GM08714 (cell line): ENCODE measurements at regions not wholly inside any gene's neighbourhood (a gene's known extent, or its start where the extent isn't known, plus 50 kb on each side); places are given as distances from the start of the nearest gene placed in this dataset.
"Not testable (repeated sequence)": the region's sequence is repeated elsewhere in the genome, so short reads cannot be mapped to it uniquely, and the experiment has no call there.

Experiments used
- H3K4me3 ChIP-seq: fragments of 200-500 bp; sonication (Bioruptor generic); 2 replicates; pipeline ENCODE4 v1.5.1; 2014; ENCODE audit warnings: mild to moderate bottlenecking, low read length, inconsistent platforms
- ZNF274 ChIP-seq: IDR thresholded peaks from 2 replicates; pipeline ENCODE4 v1.6.1; 2012; ENCODE audit warnings: mild to moderate bottlenecking, low read depth, low read length

DNA sequence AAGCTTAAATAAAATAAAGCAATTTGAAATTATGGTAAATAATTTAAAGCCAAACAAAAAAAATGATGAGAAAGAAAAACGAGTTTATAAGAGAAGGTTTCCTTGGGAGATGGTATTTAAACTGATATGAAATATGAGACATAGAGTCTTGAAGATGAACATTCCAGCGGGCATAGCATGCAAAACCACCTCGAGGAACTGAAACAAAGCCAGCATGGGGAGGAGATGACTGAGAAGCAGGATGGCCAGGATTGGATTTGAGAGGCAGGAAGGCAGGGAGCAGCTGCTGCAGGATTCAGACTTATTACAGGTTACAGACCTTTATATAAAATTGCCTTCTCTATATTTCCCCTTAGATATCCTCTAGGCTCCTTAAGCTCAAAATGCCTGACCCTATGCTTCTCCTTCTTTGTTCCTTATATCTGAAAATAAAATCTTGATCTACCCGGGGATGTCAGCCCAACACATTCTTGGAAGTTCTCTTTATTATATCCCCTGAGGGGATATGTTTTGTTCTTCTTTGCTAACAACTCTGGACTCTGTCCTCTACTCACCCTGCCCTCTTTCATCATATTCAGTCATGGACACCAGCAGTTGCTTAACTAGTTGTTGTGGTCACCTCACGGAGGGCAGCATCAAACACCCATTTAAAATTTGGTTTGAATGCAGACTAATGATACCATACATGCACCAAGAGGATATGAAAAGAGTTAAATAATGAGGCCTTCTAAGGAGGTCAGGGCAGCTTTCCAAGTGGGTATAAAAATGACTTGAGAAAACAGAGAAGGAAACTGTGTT, 719.1 kb upstream of the B3GALT2 start:
- no peak for TF ChIP-seq ZNF274
- no peak overlapping the region for H3K4me3 ChIP-seq

DNA sequence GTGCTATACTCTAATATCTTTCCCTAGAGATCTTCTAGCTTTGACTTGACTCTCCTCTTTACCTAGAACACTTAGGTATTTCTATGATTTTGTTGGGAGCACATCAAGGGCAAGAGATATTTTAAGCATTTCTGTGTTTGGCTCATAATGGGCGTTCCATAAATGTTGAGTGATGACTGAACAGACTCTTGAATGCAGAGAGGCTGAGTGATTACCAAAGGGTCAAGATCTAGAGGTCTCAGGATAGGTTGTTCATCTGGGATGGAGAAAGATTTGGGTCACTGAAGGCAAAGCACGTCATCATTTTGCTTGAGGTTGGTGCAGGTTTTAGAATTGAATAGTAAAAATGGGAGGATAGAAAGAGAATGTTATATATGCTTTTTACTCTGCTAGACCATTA, 705.4 kb upstream of the B3GALT2 start:
- no peak overlapping the region for H3K4me3 ChIP-seq
- no peak for TF ChIP-seq ZNF274

DNA sequence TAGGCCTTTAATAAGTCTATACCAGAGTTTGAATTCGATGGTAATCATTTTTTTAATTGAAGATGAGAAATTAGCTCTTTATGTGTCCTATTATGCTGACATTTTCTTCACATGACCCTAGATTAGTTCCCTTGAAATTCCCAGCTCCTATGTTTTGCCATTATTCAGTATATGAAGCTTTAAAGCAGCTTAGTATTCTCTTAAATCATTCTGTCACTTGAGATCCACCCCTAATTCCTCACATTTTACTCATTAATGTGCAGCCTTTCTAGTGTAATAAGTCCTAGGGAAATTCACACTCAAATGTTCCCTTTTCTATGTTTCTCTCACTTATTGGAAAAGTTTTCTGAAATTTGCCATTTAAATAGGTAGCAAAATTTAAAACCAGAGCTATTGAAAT, 704.5 kb upstream of the B3GALT2 start:
- no peak overlapping the region for H3K4me3 ChIP-seq
- TF ChIP-seq ZNF274: no peak

DNA sequence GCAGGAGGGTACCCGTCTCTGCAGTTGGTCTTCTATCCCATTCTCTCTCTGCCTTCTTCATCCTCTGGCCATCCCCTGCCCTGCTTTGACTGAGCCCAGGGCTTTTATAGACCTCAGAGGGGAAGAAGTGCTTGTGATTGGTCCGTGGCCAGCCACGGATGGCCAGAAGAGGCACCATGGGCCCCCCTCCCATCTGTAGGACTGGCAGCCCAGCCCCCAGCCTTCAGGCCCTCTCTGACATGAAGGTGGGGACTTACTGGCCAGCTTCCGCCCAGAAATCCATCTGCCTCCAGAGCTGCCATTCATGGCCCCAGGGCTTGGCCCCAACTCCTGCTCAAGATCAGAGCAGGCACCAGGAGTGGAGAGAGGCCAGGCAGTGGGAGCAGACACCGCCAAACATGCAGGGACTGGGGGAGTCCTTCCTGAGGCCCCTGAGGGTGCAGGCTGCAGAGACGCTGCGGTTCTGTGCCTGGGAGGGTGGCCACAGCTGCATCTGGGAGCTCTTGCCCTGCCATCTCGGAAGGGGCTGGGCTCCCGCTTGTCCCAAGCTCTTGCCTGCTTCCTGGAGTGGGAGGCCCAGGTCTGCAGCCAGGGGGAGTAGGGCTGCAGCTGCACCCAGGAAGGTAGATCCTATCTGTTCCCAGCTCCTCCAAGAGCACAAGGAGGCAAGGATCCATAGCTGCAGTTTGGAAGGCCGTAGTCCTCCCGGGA, 698.6 kb upstream of the B3GALT2 start:
- H3K4me3 ChIP-seq: no peak overlapping the region
- no peak for TF ChIP-seq ZNF274

DNA sequence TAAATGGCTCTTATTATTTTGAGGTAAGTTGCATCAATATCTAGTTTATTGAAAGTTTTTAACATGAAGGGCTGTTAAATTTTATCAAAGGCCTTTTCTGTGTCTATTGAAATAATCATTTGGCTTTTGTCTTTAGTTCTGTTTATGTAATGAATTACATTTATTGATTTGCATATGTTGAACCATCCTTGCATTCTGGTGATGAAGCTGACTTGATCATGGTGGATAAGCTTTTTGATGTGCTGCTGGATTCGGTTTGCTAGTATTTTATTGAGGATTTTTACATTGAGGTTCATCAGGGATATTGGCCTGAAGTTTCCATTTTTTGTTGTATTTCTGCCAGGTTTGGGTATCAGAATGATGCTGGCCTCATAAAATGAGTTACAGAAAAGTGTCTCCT, 691.5 kb upstream of the B3GALT2 start:
- H3K4me3 ChIP-seq: not testable (repeated sequence)

DNA sequence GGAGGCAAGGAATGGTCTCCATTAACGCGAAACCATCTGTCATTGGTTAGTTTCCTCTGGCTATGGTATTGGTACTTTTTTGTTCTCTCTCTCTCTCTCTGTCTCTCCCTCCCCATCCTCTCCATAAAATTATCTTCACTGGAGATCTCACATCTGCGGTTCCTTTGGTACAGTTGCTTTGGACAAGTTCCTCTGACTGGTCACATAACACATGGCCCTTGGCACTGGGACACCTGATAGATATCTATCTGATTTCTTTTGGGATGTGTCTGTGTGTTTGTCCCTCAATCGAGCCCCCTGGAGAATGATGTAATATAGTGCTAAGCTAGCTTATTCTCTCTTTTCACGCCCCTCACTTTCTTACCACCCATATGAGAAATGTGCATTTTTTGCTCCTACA, 682.0 kb upstream of the B3GALT2 start:
- no peak overlapping the region for H3K4me3 ChIP-seq
- no peak for TF ChIP-seq ZNF274

DNA sequence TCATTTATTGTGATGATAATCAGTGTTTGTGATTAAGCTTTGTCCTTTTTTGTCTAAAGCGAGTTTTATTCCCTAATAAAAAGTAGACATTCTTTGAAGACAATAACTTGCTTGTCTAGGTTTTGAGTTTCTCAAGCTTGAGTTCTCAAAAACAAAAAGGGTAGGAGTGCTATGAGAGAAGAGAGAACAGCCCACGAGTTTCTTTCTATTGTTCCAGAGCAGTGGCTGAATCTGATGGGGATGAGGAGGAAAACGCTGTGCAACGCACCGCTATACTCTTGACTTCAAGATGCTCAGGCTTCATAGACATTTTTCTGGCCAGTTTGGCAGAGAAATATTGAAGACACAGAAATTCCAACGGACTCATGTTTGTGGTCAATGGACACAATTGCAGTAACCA, 669.8 kb upstream of the B3GALT2 start:
- no peak overlapping the region for H3K4me3 ChIP-seq
- no peak for TF ChIP-seq ZNF274

DNA sequence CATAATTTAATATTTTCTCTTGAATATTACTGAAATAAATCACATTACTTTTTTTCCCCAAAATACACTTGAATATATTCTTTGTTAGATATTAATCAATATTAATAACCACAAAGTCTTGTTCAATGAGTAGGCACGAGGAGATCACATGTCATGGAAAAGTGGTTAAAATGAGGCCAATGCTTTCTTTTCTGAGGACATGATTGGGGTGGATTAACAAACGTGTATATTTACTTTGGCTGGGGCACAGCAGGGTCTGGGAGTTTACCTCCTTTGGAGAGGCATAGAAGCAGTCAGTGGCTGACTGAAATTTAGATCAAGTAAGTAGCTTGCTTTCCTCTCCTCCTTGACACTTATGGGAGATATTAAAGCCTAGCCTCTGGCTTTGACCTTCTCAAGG, 664.3 kb upstream of the B3GALT2 start:
- no peak for TF ChIP-seq ZNF274
- H3K4me3 ChIP-seq: no peak overlapping the region

DNA sequence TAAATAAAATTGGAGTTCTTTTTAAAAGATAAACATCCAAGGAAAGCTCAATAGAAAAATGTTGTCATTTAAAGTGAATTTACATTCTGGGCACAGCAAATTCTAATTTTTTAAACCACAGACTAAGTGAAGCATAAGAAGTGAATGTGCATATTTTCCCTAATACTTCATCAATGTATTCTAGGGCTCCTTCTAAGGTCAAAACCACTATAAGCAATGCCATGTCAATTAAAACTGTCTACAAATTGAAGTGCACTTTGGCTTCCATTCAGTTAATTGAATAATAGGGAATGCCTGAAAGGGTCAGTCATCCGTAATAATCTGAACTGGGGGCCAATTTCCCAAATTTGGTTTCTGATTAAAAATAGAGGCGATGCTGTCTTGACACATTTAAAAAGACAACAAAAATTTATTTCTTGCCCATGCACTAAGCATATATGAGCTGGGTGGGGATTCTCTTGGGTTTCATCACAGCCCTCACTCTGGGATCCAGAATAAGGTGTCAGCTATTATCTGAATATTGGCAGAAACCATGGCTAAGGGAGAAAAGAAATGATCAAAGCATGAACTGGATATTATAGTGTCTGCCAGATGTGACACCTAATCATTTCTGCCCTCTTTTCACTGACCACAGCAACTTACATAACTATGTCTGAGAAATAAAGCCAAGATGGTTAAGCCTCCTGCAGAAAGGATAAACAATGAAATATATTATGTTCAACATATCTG, 660.6 kb upstream of the B3GALT2 start:
- no peak for TF ChIP-seq ZNF274
- no peak overlapping the region for H3K4me3 ChIP-seq

DNA sequence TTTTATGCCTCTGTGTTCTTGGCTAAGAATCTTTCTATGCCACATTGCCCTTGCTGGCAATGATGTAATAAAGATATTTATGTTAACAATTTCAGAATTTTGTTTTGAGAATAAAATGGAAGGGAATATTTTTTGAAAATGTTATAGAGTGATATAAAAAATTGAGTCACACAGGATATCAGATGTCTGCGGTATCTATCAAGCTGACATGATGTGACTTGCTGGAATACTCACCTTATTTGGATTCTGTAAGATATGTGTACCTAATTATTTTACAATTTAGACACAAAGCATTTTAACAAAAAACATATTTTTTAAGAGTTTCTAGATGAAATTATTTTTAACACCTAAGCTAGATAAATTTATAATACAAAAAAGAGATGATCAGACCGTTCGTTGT, 660.0 kb upstream of the B3GALT2 start:
- no peak for TF ChIP-seq ZNF274
- H3K4me3 ChIP-seq: no peak overlapping the region

DNA sequence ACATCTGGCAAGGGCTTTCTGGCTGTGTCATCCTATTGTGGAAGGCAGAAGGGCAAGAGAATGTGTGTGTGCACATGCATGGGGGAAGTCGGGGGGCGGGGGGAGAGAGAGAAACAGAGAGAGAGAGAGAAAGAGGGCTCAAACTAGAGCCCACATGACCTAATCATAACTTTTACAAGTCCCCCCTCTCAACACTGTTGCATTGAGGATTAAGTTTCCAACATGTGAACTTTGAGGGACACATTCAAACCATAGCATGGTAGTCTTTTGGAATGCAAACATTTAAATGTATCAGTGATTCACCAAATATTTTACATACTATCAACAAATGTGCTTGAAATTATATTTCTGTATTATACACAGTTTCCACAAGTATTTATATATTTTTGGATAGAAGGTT, 655.4 kb upstream of the B3GALT2 start:
- no peak overlapping the region for H3K4me3 ChIP-seq
- no peak for TF ChIP-seq ZNF274

DNA sequence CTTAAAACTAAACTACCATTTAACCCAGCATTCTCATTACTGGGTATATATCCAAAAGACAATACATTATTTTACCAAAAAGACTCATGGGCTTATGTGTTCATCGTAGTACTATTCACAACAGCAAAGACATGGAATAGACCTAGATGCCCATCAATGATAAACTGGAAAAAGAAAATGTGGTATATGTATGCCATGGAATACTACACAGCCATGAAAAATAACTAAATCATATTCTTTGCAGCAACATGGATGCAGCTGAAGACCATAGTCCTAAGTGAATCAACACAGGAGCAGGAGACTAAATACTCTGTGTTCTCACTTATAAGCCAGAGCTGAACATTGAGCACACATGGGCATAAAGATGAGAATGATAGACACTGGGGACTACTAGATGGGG, 645.1 kb upstream of the B3GALT2 start:
- TF ChIP-seq ZNF274: no peak
- H3K4me3 ChIP-seq: no peak overlapping the region

DNA sequence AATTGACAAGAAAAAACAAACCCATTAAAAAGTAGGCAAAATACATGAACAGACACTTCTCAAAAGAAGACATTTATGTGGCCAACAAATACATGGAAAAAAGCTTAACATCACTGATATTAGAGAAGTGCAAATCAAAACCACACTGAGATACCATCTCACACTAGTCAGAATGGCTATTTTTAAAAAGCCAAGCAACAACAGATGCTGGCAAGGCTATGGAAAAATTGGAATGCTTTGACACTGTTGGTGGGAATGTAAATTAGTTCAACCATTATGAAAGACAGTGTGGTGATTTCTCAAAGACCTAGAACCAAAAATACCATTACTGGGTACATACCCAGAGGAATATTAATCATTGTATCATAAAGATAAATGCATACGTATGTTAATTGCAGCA, 641.1 kb upstream of the B3GALT2 start:
- no peak for TF ChIP-seq ZNF274
- no peak overlapping the region for H3K4me3 ChIP-seq

DNA sequence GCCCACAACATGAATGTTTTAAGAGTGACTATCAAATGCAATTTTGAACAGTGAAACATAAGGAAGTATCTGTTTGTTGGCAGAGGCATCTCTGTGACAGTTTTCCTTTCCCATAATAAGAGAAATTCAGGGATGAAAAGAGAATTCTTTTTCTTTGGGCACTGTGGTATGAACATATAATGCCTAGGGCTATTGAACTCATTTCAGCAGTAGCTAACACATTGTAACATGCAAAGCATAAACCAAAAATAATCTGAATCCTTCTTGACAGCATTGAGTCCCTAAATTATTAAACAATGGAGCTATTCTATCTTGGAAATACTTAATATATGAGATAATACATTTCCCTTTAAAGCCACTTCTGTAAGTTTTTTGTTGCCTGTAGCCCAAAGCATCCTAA, 633.0 kb upstream of the B3GALT2 start:
- TF ChIP-seq ZNF274: no peak
- H3K4me3 ChIP-seq: no peak overlapping the region

DNA sequence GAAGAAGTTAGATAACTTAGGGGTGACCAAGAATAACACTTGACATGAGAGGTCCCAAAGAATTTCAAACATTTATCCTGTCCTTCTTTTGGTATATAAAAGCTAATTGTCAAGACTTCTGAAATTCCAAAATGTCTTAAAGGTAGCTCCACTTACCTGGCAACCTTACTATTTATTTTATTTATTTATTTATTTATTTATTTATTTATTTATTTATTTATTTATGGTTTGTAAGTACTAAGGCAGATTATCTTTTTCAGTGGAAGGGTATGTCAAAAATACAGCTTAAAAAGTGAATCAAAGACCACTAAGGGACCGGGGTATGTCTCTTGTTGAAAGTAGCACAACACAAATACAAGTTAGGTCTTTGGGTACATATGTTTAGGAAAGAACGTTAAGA, 620.8 kb upstream of the B3GALT2 start:
- H3K4me3 ChIP-seq: no peak overlapping the region
- TF ChIP-seq ZNF274: no peak
